ENCODE measurements at regions not wholly inside any gene's neighbourhood (a gene's known extent, or its start where the extent isn't known, plus 50 kb on each side); places are given as distances from the start of the nearest gene placed in this dataset.

DNA sequence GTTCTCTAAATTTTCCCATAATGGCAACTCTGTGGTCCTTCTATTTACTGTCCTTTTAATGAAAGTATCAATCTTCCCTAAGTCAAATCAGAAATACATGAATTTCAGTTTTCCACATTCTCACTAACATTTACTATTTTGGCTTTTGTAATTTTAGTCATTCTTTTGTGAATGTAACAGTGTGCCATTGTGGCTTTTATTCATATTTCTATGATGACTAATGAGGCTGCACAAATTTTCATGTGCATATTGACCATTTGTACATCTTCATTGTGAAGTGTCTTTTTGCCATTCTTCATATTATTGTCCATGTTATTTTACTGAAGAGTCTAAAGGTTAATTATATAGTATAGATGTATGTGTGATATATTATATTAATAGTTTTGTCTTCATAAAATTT, 431.0 kb upstream of the BRINP3 start (continued):
- TF ChIP-seq CREB5 (CRISPR knock-in tag; IDR thresholded peaks at IDR 0.05; ENCODE audit: low read depth), result no peak
- TF ChIP-seq BACH2 (CRISPR knock-in tag; IDR thresholded peaks at IDR 0.05; ENCODE audit: borderline replicate concordance), result no peak
- TF ChIP-seq ISL1 (CRISPR knock-in tag; IDR thresholded peaks at IDR 0.05), result no peak

GRCh38 chr1:190935925-190936324, 458.3 kb upstream of the BRINP3 start:
- TF ChIP-seq, protein P1, sequence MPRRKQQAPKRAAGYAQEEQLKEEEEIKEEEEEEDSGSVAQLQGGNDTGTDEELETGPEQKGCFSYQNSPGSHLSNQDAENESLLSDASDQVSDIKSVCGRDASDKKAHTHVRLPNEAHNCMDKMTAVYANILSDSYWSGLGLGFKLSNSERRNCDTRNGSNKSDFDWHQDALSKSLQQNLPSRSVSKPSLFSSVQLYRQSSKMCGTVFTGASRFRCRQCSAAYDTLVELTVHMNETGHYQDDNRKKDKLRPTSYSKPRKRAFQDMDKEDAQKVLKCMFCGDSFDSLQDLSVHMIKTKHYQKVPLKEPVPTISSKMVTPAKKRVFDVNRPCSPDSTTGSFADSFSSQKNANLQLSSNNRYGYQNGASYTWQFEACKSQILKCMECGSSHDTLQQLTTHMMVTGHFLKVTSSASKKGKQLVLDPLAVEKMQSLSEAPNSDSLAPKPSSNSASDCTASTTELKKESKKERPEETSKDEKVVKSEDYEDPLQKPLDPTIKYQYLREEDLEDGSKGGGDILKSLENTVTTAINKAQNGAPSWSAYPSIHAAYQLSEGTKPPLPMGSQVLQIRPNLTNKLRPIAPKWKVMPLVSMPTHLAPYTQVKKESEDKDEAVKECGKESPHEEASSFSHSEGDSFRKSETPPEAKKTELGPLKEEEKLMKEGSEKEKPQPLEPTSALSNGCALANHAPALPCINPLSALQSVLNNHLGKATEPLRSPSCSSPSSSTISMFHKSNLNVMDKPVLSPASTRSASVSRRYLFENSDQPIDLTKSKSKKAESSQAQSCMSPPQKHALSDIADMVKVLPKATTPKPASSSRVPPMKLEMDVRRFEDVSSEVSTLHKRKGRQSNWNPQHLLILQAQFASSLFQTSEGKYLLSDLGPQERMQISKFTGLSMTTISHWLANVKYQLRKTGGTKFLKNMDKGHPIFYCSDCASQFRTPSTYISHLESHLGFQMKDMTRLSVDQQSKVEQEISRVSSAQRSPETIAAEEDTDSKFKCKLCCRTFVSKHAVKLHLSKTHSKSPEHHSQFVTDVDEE (CRISPR knock-in tag; IDR thresholded peaks at IDR 0.05), result no peak
- TF ChIP-seq GLIS3 (CRISPR knock-in tag; IDR thresholded peaks at IDR 0.05), result no peak
- TF ChIP-seq, protein P2, sequence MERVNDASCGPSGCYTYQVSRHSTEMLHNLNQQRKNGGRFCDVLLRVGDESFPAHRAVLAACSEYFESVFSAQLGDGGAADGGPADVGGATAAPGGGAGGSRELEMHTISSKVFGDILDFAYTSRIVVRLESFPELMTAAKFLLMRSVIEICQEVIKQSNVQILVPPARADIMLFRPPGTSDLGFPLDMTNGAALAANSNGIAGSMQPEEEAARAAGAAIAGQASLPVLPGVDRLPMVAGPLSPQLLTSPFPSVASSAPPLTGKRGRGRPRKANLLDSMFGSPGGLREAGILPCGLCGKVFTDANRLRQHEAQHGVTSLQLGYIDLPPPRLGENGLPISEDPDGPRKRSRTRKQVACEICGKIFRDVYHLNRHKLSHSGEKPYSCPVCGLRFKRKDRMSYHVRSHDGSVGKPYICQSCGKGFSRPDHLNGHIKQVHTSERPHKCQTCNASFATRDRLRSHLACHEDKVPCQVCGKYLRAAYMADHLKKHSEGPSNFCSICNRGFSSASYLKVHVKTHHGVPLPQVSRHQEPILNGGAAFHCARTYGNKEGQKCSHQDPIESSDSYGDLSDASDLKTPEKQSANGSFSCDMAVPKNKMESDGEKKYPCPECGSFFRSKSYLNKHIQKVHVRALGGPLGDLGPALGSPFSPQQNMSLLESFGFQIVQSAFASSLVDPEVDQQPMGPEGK (CRISPR knock-in tag; IDR thresholded peaks at IDR 0.05; ENCODE audit: borderline replicate concordance), result no peak
- no peak for TF ChIP-seq ISL1 (CRISPR knock-in tag; IDR thresholded peaks at IDR 0.05)
- TF ChIP-seq CREB5 (CRISPR knock-in tag; IDR thresholded peaks at IDR 0.05; ENCODE audit: low read depth), result no peak
- no peak for TF ChIP-seq ZNF70 (CRISPR knock-in tag; IDR thresholded peaks at IDR 0.05)
- TF ChIP-seq SNAI2 (CRISPR knock-in tag; IDR thresholded peaks at IDR 0.05), result no peak
- no peak for TF ChIP-seq ESRRG (CRISPR knock-in tag; IDR thresholded peaks at IDR 0.05)
- TF ChIP-seq CSDC2 (CRISPR knock-in tag; IDR thresholded peaks at IDR 0.05), result no peak
- TF ChIP-seq OSR1 (CRISPR knock-in tag; IDR thresholded peaks at IDR 0.05), result no peak
- TF ChIP-seq, protein P3, sequence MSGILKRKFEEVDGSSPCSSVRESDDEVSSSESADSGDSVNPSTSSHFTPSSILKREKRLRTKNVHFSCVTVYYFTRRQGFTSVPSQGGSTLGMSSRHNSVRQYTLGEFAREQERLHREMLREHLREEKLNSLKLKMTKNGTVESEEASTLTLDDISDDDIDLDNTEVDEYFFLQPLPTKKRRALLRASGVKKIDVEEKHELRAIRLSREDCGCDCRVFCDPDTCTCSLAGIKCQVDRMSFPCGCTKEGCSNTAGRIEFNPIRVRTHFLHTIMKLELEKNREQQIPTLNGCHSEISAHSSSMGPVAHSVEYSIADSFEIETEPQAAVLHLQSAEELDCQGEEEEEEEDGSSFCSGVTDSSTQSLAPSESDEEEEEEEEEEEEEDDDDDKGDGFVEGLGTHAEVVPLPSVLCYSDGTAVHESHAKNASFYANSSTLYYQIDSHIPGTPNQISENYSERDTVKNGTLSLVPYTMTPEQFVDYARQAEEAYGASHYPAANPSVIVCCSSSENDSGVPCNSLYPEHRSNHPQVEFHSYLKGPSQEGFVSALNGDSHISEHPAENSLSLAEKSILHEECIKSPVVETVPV (CRISPR knock-in tag; IDR thresholded peaks at IDR 0.05), result no peak
- TF ChIP-seq TOX (CRISPR knock-in tag; IDR thresholded peaks at IDR 0.05; ENCODE audit: borderline replicate concordance), result no peak
- TF ChIP-seq ZNF8 (CRISPR knock-in tag; IDR thresholded peaks at IDR 0.05), result no peak
- no peak for ATAC-seq

GRCh38 chr1:190936337-190936736, 458.7 kb upstream of the BRINP3 start:
- no peak for ATAC-seq
- TF ChIP-seq ZNF8 (CRISPR knock-in tag; IDR thresholded peaks at IDR 0.05), result no peak
- TF ChIP-seq ISL1 (CRISPR knock-in tag; IDR thresholded peaks at IDR 0.05), result no peak
- no peak for TF ChIP-seq RARB (CRISPR knock-in tag; IDR thresholded peaks at IDR 0.05)
- TF ChIP-seq, protein P2 (CRISPR knock-in tag; IDR thresholded peaks at IDR 0.05; ENCODE audit: borderline replicate concordance), result no peak

- no peak for ATAC-seq
- no peak for TF ChIP-seq ZNF70 (CRISPR knock-in tag; IDR thresholded peaks at IDR 0.05)
- TF ChIP-seq, protein P1 (CRISPR knock-in tag; IDR thresholded peaks at IDR 0.05), result no peak
- TF ChIP-seq, protein P3 (CRISPR knock-in tag; IDR thresholded peaks at IDR 0.05), result no peak
- TF ChIP-seq TCF4 (CRISPR knock-in tag; IDR thresholded peaks at IDR 0.05; ENCODE audit: borderline replicate concordance), result no peak
- TF ChIP-seq, protein P2 (CRISPR knock-in tag; IDR thresholded peaks at IDR 0.05; ENCODE audit: borderline replicate concordance), result no peak
- no peak for TF ChIP-seq SNAI2 (CRISPR knock-in tag; IDR thresholded peaks at IDR 0.05)
- TF ChIP-seq RARB (CRISPR knock-in tag; IDR thresholded peaks at IDR 0.05), result no peak
- no peak for TF ChIP-seq GLIS3 (CRISPR knock-in tag; IDR thresholded peaks at IDR 0.05)
- TF ChIP-seq ZNF565 (CRISPR knock-in tag; conservative IDR thresholded peaks at IDR 0.05; ENCODE audit: low read depth), result no peak
Observed at GRCh38 chr1:190940951-190941350, 463.3 kb upstream of the BRINP3 start.

Measured in SK-N-SH treated with all-trans-retinoic acid at 6 μM for 48 hours (cell line).